Stomach (tissue), 8 donors: ENCODE measurements at regions not wholly inside any gene's neighbourhood (a gene's known extent, or its start where the extent isn't known, plus 50 kb on each side); places are given as distances from the start of the nearest gene placed in this dataset.

ENCODE experiments used
- DNase-seq, 2 donors: peaks; one replicate each; pipeline versions ENCODE4 v3.0.0 to v3.0.0-alpha.2; 2013 to 2019
- H3K27ac ChIP-seq, 5 donors: fragments of 200-600 bp in 4 of 5; sonication (generic) in 4 of 5; one replicate each; pipeline ENCODE4 v1.5.1; 2013 to 2019; ENCODE audit warnings: mild to moderate bottlenecking in 1 of 5, moderate library complexity in 1 of 5
- H3K27me3 ChIP-seq, 3 donors: fragments of 200-600 bp; sonication (generic); one replicate each; pipeline ENCODE4 v1.5.1; 2017 to 2019; ENCODE audit warnings: mixed run types in 1 of 3
- H3K36me3 ChIP-seq, 4 donors: fragments of 200-600 bp; sonication (generic); 1 replicate in 3 of 4; 2 replicates in 1 of 4; pipeline ENCODE4 v1.5.1; 2016 to 2019
- H3K4me1 ChIP-seq, 4 donors: fragments of 200-600 bp; sonication (generic); one replicate each; pipeline ENCODE4 v1.5.1; 2016 to 2019
- H3K4me3 ChIP-seq, 4 donors: fragments of 200-600 bp; sonication (generic) in 3 of 4; one replicate each; pipeline ENCODE4 v1.5.1; 2016 to 2019; ENCODE audit warnings: mild to moderate bottlenecking in 1 of 4
- H3K9me3 ChIP-seq, 4 donors: fragments of 200-600 bp; sonication (generic); one replicate each; pipeline ENCODE4 v1.5.1; 2016 to 2019
- EP300 ChIP-seq: sonication (generic); formaldehyde crosslinking; IDR thresholded peaks from one replicate; pipeline ENCODE4 v1.6.1; 2017; ENCODE audit warnings: antibody characterized with exemption
- POLR2A ChIP-seq, 4 donors: fragments of 450-650 bp; IDR thresholded peaks; one replicate each; pipeline ENCODE4 v1.6.1; 2016; ENCODE audit warnings: antibody characterized with exemption in 4 of 4, control low read depth in 2 of 4, mild to moderate bottlenecking in 1 of 4, moderate library complexity in 1 of 4
- POLR2AphosphoS5 ChIP-seq, 3 donors: sonication (generic); formaldehyde crosslinking; IDR thresholded peaks; one replicate each; pipeline ENCODE4 v1.6.1; 2016; ENCODE audit warnings: antibody characterized with exemption in 3 of 3
- WGBS, 5 donors: extraction: QIAGEN DNeasy Blood & Tissue Kit in 3 of 5; methylation state at CpG; one replicate each; pipeline versions ENCODE4 v1.1.5 to v1.1.7; 2013 to 2018; 5-methylcytosine and 5-hydroxymethylcytosine counted together
- intact Hi-C: fragments of 100-400 bp; cut with DNase I; formaldehyde crosslinking; loops from one replicate; pipeline ENCODE4 v1.15.1; 2023; ENCODE audit warnings: low total_unique reads
- TF ChIP-seq, protein P1 (sequence below), 7 experiments: fragments of 450-650 bp in 4 of 7; fragments of 200-600 bp in 3 of 7; sonication (generic) in 3 of 7; IDR thresholded peaks; one replicate each; pipeline ENCODE4 v1.5.1; 2016 to 2019; ENCODE audit warnings: antibody characterized with exemption in 7 of 7, control low read depth in 2 of 7, mild to moderate bottlenecking in 1 of 7
- donor health status: healthy with polysubstance abuse.
- donor health status: Bipolar disorder and iron deficiency.
- donor health status: healthy.

DNA sequence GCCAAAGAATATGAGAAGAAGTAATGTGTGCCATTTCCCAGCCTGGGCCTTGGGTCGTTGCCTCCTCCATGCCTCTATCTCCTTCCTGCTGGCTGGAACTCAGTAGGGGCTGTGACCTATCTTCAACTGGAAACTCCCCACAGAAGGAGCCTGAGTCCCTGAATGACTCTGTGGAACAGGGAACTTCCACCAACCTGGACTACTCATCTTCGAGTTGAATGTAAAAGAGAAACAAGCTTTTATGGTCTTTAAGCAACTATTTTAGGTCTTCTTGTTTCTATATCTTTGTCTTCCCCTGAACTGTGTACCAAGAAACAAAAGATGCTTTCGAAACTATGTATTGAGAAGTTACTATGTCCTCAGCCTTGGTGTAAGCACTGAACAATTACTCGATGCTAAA is 355.3 kb upstream of the NR2F2 start:
- Histone ChIP-seq H3K27ac (no peak overlapping the region), H3K4me3 (no peak overlapping the region), H3K36me3 (no peaks in the 10 kb centered on the region), H3K27me3 (no peaks in the 10 kb centered on the region), H3K4me1 (peaks cover 0 to 7% (median 0%) of the 10 kb centered on the region in 4 donors), H3K9me3 (no peaks in the 10 kb centered on the region)
- TF ChIP-seq, protein P1, sequence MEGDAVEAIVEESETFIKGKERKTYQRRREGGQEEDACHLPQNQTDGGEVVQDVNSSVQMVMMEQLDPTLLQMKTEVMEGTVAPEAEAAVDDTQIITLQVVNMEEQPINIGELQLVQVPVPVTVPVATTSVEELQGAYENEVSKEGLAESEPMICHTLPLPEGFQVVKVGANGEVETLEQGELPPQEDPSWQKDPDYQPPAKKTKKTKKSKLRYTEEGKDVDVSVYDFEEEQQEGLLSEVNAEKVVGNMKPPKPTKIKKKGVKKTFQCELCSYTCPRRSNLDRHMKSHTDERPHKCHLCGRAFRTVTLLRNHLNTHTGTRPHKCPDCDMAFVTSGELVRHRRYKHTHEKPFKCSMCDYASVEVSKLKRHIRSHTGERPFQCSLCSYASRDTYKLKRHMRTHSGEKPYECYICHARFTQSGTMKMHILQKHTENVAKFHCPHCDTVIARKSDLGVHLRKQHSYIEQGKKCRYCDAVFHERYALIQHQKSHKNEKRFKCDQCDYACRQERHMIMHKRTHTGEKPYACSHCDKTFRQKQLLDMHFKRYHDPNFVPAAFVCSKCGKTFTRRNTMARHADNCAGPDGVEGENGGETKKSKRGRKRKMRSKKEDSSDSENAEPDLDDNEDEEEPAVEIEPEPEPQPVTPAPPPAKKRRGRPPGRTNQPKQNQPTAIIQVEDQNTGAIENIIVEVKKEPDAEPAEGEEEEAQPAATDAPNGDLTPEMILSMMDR (IDR thresholded peaks at IDR 0.05) = no peak
- TF ChIP-seq POLR2AphosphoS5 (IDR thresholded peaks at IDR 0.05) = no peak
- no peak for TF ChIP-seq POLR2A (IDR thresholded peaks at IDR 0.05)
- no peak for TF ChIP-seq EP300
- WGBS, 5 donors = 70 to 91% (median 84%) methylated on average over 4 of the region's 4 CpGs
- no peak for DNase-seq
- intact Hi-C loops = no loop called here

DNA sequence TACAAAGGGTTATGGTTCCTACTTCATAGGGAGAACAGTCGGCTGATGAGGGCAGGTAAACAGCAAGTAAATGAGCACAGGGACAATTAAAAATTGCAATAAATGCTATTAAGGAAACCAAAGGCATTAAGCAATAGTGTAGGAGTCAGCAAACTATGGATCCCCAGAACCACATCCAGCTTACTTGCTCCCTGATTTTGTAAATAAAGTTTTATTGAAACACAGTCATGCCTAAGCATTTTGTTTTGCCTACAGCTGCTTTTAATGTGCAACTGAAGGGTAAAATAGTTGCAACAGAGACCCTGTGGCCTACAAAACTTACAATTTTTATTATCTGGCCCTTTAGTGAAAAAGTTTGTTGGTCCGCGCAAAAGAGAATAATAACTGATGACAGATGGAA is 351.2 kb upstream of the NR2F2 start:
- intact Hi-C loops = no loop called here
- H3K27me3 ChIP-seq = no peaks in the 10 kb centered on the region

DNA sequence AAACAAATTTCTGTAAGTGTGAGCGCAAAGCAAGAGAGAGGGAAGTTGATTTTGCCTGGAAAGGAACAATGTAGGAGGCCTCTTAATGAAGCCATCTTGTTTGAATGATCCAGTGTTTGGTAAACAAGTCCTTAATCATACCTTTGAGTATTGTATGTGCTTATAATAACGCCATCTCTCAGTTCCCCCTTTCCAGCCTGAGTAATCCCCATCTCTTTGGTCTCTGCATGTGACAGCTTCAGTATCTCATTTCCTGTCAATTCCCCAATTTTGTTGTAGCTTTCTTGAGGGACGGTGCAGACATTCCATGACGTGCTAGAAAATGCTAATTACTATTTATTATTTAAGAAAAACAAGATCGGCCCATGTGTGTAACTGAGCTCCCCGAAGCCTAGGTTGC is 349.3 kb upstream of the NR2F2 start:
- no peaks in the 10 kb centered on the region for H3K36me3 ChIP-seq
- no peaks in the 10 kb centered on the region for H3K4me1 ChIP-seq
- intact Hi-C loops = no loop called here
- no peak overlapping the region for H3K27ac ChIP-seq
- H3K9me3 ChIP-seq = no peaks in the 10 kb centered on the region
- TF ChIP-seq EP300 (no peak), POLR2A (IDR thresholded peaks at IDR 0.05) (no peak), POLR2AphosphoS5 (IDR thresholded peaks at IDR 0.05) (no peak)
- TF ChIP-seq, protein P1 (IDR thresholded peaks at IDR 0.05) = no peak
- no peak for DNase-seq
- no peaks in the 10 kb centered on the region for H3K27me3 ChIP-seq
- 94 to 97% (median 95%) methylated on average over 6 of the region's 6 CpGs for WGBS, 5 donors
- no peak overlapping the region for H3K4me3 ChIP-seq

More for the DNA sequence above, 351.2 kb upstream of the NR2F2 start:
- Histone ChIP-seq H3K9me3 (no peaks in the 10 kb centered on the region), H3K36me3 (no peaks in the 10 kb centered on the region), H3K4me1 (no peaks in the 10 kb centered on the region), H3K4me3 (no peak overlapping the region), H3K27ac (no peak overlapping the region)
- 92 to 98% (median 95%) methylated on average over 3 of the region's 3 CpGs for WGBS, 5 donors
- no peak for TF ChIP-seq POLR2AphosphoS5 (IDR thresholded peaks at IDR 0.05)
- TF ChIP-seq, protein P1 (IDR thresholded peaks at IDR 0.05) = no peak
- DNase-seq = no peak

DNA sequence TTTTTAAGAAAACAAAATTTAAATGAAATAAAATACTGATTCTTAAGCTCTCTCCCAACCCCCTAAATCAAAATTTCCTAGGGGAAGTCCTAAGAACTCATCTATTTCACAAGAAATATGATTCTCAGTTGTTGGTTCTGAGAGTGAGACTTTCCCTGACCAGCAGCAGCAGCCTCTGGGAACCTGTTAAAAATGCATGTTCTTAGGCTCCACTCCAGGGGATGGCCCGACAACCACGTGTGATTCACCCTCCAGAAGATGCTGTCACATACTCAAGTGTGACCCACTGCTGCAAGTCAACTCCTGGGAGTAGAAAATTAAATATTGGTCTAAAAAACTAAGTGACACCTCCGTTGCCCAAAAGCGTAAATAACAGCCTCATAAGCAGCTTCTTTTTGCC is 343.2 kb upstream of the NR2F2 start:
- WGBS, 5 donors = 61 to 84% (median 74%) methylated on average over 4 of the region's 4 CpGs
- Histone ChIP-seq H3K9me3 (no peaks in the 10 kb centered on the region), H3K4me1 (peaks cover 0 to 17% (median 8%) of the 10 kb centered on the region in 4 donors), H3K27me3 (no peaks in the 10 kb centered on the region), H3K4me3 (no peak overlapping the region), H3K27ac (no peak overlapping the region), H3K36me3 (no peaks in the 10 kb centered on the region)
- no peak for DNase-seq
- TF ChIP-seq EP300 (no peak), POLR2AphosphoS5 (IDR thresholded peaks at IDR 0.05) (no peak)
- TF ChIP-seq, protein P1 (IDR thresholded peaks at IDR 0.05) = no peak
- intact Hi-C loops = no loop called here
